HG03575 (cell line): ENCODE measurements at regions not wholly inside any gene's neighbourhood (a gene's known extent, or its start where the extent isn't known, plus 50 kb on each side); places are given as distances from the start of the nearest gene placed in this dataset.

Experiments
- ATAC-seq: cut with Tn5 transposase; IDR thresholded peaks from one replicate; pipeline ENCODE4 v1.9.1; 2021; ENCODE audit not compliant: unreplicated experiment, insufficient number of reproducible peaks, low FRiP score; ENCODE audit errors: extremely low read depth

- ATAC-seq: no peak
These were observed 1918.4 kb downstream of the MAT2B start for GRCh38 chr5:165423697-165424299.

DNA sequence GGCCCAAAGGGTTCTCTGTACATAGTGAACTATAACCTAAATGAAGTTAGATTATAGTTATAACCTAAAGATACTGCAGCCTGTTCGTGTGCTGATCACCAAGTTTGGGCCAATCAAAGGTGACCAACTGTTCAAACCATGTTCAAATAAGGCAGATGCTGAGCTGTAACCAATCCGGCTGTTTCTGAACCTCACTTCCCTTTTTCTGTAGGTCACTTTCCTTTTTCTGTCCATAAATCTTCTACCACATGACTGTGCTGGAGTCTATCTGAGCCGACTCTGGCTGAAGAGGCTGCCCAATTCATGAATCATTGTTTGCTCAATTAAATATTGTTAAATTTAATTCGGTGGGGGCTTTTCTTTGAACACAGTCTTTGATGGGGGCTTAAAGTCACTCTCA is 1920.2 kb downstream of the MAT2B start:
- no peak for ATAC-seq

- no peak for ATAC-seq
These were observed 1943.3 kb downstream of the MAT2B start for GRCh38 chr5:165448753-165449152.

GRCh38 chr5:165457859-165458481 is 1952.6 kb downstream of the MAT2B start:
- ATAC-seq: no peak

- no peak for ATAC-seq
These were observed 1953.8 kb downstream of the MAT2B start for GRCh38 chr5:165459232-165459631.

DNA sequence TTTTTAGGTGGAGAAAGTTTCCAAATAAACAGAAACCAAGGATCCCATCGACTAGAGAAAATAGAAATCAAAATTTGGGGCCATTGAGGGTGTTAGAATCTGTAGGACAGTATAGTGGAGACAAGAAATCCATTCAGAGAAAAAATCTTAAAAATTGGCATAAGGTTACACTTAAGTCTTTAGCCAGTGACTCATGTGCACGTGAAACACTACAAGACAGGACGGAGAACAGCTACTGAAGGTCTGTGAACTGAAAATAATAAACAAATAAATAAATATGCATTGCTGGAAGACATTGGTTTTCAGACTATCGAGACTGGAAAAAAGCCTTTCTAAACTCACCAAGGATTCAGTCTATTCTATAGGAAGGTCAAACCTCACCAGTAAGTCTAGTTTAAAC is 1955.5 kb downstream of the MAT2B start:
- ATAC-seq: no peak

- ATAC-seq: no peak
These were observed 1972.1 kb downstream of the MAT2B start for GRCh38 chr5:165477546-165477945.

- ATAC-seq: no peak
These were observed 1990.5 kb downstream of the MAT2B start for GRCh38 chr5:165495829-165496380.

DNA sequence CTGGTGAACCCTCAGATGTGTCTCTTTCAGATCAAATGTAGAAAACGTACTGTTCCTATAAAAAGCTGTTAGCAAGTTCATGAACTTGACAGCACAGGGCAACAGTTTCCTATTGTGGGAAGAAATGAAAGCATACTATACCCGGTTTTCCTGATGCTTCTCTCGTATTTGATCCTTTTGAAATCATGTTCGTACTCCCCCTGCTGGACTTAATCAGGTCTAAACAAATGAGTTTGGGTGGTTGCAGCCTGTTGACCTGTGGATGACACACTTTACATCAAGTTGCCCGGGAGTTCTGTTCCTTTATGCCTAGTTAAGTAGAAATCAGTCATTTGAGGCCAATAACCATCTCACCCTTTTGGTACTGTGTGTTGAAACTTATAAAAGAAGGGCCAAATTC is 1992.3 kb downstream of the MAT2B start:
- ATAC-seq: no peak

GRCh38 chr5:165502893-165503691 is 1997.7 kb downstream of the MAT2B start:
- ATAC-seq: no peak

DNA sequence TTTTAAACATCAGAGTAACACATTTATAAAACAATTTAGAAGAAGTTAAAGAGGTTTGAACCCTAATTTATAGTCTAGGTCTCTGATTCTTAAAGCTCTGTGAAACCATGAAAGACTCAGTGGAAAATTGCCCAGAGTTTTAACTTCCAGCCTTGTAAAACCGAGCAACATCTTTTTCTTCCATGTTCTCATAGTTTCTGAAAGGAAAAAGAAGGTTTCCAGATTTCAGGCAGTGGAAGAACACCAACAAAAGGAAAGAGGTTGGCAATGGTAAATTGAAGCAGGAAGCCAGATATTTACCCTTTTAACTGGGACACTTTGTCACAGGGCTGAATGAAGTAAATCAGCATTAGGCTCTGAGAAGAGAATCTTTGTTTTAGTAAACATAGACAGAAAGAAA is 1999.3 kb downstream of the MAT2B start:
- no peak for ATAC-seq

GRCh38 chr5:165508286-165508685 is 2002.9 kb downstream of the MAT2B start:
- ATAC-seq: no peak

DNA sequence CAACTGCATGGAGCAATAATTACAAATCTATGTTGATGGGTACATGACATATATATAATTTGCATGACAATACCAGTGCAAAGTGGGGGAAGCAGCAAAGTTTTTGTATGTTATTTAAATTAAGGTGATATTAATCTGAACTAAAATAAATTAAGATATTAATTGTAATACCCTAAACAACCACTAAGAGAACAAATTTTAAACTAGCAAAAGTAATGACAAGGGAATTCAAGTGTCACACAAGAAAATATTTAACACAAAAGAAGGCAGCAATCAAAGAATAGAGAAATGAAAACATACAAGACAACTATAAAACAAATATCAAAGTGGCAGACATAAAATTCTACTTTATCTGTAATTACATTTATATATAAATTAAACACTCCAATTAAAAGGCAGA is 2003.4 kb downstream of the MAT2B start:
- ATAC-seq: no peak

GRCh38 chr5:165521816-165522610 is 2016.6 kb downstream of the MAT2B start:
- no peak for ATAC-seq

- ATAC-seq: no peak
These were observed 2019.9 kb downstream of the MAT2B start for GRCh38 chr5:165525271-165525670.

GRCh38 chr5:165526357-165526756 is 2020.9 kb downstream of the MAT2B start:
- ATAC-seq: no peak

- ATAC-seq: no peak
These were observed 2022.2 kb downstream of the MAT2B start for GRCh38 chr5:165527577-165527976.

DNA sequence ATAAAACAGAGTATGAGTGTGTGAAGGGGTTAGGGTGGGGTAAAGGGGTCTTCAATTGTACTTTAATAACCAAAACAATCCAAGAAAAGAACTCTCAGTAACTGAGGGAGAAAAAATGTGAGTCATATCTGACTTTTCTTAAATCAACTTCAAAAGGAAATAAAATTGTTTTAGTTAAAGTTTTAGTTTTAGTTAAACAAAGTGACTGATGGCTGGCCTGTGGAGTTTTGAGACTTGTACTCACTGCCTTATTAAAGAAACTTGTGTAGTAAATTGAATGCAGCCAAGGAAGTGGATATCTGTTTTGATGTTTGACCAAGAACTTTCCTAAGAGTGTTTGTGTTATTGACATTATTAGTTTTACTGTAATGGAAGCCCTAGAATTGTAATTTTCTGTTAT is 2032.6 kb downstream of the MAT2B start:
- no peak for ATAC-seq

DNA sequence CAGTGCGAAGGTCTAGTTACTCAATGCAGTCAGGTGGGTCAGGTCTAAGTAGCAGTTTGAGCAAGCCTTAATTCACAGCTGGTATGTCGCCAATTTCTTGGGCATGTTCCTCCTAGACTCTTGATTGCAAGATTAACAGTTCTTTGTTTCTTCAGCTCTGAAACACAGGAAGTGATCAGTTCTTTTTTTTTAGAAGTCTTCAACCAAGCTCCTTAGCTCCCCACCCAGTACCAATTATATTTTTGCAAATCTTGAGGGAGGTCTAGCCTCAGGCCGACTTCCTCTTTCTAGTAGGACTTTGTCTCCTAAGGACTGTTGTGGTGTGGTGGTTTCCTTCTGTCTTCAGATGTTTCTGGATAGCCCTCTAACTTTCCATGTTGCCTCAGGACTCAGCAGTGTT is 2054.2 kb downstream of the MAT2B start:
- ATAC-seq: no peak
